WTC11 (cell line): ENCODE measurements at regions not wholly inside any gene's neighbourhood (a gene's known extent, or its start where the extent isn't known, plus 50 kb on each side); places are given as distances from the start of the nearest gene placed in this dataset.

ENCODE experiments used
- AFF4 ChIP-seq: sonication (generic); formaldehyde crosslinking; IDR thresholded peaks from 2 replicates; pipeline ENCODE4 v1.8.1; 2023; ENCODE audit warnings: mild to moderate bottlenecking, missing genetic modification reagents, borderline replicate concordance
- CREB1 ChIP-seq: sonication (generic); formaldehyde crosslinking; IDR thresholded peaks from 2 replicates; pipeline ENCODE4 v1.8.0; 2023; ENCODE audit warnings: mild to moderate bottlenecking, missing genetic modification reagents
- FOXP1 ChIP-seq: sonication (generic); formaldehyde crosslinking; IDR thresholded peaks from 2 replicates; pipeline ENCODE4 v1.8.0; 2022; ENCODE audit warnings: missing genetic modification reagents, mild to moderate bottlenecking, moderate library complexity, borderline replicate concordance
- GTF2I ChIP-seq: fragments of 250-450 bp; sonication (Bioruptor Pico); conservative IDR thresholded peaks from 2 replicates; pipeline ENCODE4 v1.4.0; 2021; ENCODE audit warnings: mild to moderate bottlenecking
- NFYB ChIP-seq: sonication (generic); formaldehyde crosslinking; conservative IDR thresholded peaks from 2 replicates; pipeline ENCODE4 v1.8.0; 2022; ENCODE audit warnings: low read depth, missing genetic modification reagents
- RELA ChIP-seq: sonication (generic); formaldehyde crosslinking; IDR thresholded peaks from 2 replicates; pipeline ENCODE4 v1.8.1; 2022; ENCODE audit warnings: missing genetic modification reagents, mild to moderate bottlenecking, borderline replicate concordance
- SMAD3 ChIP-seq: sonication (generic); formaldehyde crosslinking; IDR thresholded peaks from 2 replicates; pipeline ENCODE4 v1.8.0; 2022; ENCODE audit warnings: missing genetic modification reagents, mild to moderate bottlenecking, borderline replicate concordance
- TEAD4 ChIP-seq: sonication (generic); formaldehyde crosslinking; IDR thresholded peaks from 2 replicates; pipeline ENCODE4 v1.8.0; 2022; ENCODE audit warnings: mild to moderate bottlenecking, missing genetic modification reagents
- USF2 ChIP-seq: sonication (generic); formaldehyde crosslinking; IDR thresholded peaks from 2 replicates; pipeline ENCODE4 v1.8.1; 2023; ENCODE audit warnings: mild to moderate bottlenecking, missing genetic modification reagents, moderate library complexity
- TF ChIP-seq, protein P1 (sequence below): fragments of 200-600 bp; IDR thresholded peaks from 2 replicates; pipeline ENCODE4 v1.8.0; 2022; ENCODE audit warnings: antibody characterized with exemption
- TF ChIP-seq, protein P2 (sequence below): sonication (generic); formaldehyde crosslinking; IDR thresholded peaks from 2 replicates; pipeline ENCODE4 v1.8.1; 2022; ENCODE audit warnings: mild to moderate bottlenecking, missing genetic modification reagents, moderate library complexity, borderline replicate concordance
- TF ChIP-seq, protein P3 (sequence below): sonication (generic); formaldehyde crosslinking; IDR thresholded peaks from 2 replicates; pipeline ENCODE4 v1.8.0; 2022; ENCODE audit warnings: mild to moderate bottlenecking, missing genetic modification reagents
- TF ChIP-seq, protein P4 (sequence below): sonication (generic); formaldehyde crosslinking; IDR thresholded peaks from 2 replicates; pipeline ENCODE4 v1.8.0; 2022; ENCODE audit warnings: mild to moderate bottlenecking, missing genetic modification reagents

GRCh38 chr1:229091721-229092136 is 179.2 kb upstream of the RAB4A start:
- TF ChIP-seq GTF2I (CRISPR knock-in tag) (no peak), CREB1 (no peak), NFYB (no peak), USF2 (CRISPR knock-in tag) (no peak), SMAD3 (CRISPR knock-in tag) (no peak), TEAD4 (CRISPR knock-in tag) (no peak), AFF4 (no peak), RELA (CRISPR knock-in tag) (no peak), FOXP1 (no peak)
- TF ChIP-seq, protein P1, sequence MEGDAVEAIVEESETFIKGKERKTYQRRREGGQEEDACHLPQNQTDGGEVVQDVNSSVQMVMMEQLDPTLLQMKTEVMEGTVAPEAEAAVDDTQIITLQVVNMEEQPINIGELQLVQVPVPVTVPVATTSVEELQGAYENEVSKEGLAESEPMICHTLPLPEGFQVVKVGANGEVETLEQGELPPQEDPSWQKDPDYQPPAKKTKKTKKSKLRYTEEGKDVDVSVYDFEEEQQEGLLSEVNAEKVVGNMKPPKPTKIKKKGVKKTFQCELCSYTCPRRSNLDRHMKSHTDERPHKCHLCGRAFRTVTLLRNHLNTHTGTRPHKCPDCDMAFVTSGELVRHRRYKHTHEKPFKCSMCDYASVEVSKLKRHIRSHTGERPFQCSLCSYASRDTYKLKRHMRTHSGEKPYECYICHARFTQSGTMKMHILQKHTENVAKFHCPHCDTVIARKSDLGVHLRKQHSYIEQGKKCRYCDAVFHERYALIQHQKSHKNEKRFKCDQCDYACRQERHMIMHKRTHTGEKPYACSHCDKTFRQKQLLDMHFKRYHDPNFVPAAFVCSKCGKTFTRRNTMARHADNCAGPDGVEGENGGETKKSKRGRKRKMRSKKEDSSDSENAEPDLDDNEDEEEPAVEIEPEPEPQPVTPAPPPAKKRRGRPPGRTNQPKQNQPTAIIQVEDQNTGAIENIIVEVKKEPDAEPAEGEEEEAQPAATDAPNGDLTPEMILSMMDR: no peak
- TF ChIP-seq, protein P2, sequence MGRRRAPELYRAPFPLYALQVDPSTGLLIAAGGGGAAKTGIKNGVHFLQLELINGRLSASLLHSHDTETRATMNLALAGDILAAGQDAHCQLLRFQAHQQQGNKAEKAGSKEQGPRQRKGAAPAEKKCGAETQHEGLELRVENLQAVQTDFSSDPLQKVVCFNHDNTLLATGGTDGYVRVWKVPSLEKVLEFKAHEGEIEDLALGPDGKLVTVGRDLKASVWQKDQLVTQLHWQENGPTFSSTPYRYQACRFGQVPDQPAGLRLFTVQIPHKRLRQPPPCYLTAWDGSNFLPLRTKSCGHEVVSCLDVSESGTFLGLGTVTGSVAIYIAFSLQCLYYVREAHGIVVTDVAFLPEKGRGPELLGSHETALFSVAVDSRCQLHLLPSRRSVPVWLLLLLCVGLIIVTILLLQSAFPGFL (CRISPR knock-in tag): no peak
- TF ChIP-seq, protein P3, sequence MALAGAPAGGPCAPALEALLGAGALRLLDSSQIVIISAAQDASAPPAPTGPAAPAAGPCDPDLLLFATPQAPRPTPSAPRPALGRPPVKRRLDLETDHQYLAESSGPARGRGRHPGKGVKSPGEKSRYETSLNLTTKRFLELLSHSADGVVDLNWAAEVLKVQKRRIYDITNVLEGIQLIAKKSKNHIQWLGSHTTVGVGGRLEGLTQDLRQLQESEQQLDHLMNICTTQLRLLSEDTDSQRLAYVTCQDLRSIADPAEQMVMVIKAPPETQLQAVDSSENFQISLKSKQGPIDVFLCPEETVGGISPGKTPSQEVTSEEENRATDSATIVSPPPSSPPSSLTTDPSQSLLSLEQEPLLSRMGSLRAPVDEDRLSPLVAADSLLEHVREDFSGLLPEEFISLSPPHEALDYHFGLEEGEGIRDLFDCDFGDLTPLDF (CRISPR knock-in tag): no peak
- TF ChIP-seq, protein P4, sequence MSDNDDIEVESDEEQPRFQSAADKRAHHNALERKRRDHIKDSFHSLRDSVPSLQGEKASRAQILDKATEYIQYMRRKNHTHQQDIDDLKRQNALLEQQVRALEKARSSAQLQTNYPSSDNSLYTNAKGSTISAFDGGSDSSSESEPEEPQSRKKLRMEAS: no peak
